BLaER1 (cell line): ENCODE measurements at regions not wholly inside any gene's neighbourhood (a gene's known extent, or its start where the extent isn't known, plus 50 kb on each side); places are given as distances from the start of the nearest gene placed in this dataset.

Experiments
- H3K27ac ChIP-seq: shearing (Covaris generic); formaldehyde crosslinking; 2 replicates; pipeline ENCODE4 v1.8.1; 2022
- H3K27me3 ChIP-seq: shearing (Covaris generic); formaldehyde crosslinking; 2 replicates; pipeline ENCODE4 v1.8.1; 2022
- H3K36me3 ChIP-seq: shearing (Covaris generic); formaldehyde crosslinking; 2 replicates; pipeline ENCODE4 v1.8.1; 2022
- H3K4me1 ChIP-seq: shearing (Covaris generic); formaldehyde crosslinking; 2 replicates; pipeline ENCODE4 v1.8.1; 2022
- H3K4me2 ChIP-seq: shearing (Covaris generic); formaldehyde crosslinking; 2 replicates; pipeline ENCODE4 v1.8.1; 2022
- H3K4me3 ChIP-seq: shearing (Covaris generic); formaldehyde crosslinking; 2 replicates; pipeline ENCODE4 v1.8.1; 2022
- H3K9ac ChIP-seq: shearing (Covaris generic); formaldehyde crosslinking; 2 replicates; pipeline ENCODE4 v1.8.1; 2022
- H3K9me3 ChIP-seq: shearing (Covaris generic); formaldehyde crosslinking; 2 replicates; pipeline ENCODE4 v1.8.1; 2022
- H4K20me1 ChIP-seq: shearing (Covaris generic); formaldehyde crosslinking; 2 replicates; pipeline ENCODE4 v1.8.1; 2022
- Cebpa-rat ChIP-seq: shearing (Covaris generic); IDR thresholded peaks from 2 replicates; pipeline ENCODE4 v1.8.1; 2022

DNA sequence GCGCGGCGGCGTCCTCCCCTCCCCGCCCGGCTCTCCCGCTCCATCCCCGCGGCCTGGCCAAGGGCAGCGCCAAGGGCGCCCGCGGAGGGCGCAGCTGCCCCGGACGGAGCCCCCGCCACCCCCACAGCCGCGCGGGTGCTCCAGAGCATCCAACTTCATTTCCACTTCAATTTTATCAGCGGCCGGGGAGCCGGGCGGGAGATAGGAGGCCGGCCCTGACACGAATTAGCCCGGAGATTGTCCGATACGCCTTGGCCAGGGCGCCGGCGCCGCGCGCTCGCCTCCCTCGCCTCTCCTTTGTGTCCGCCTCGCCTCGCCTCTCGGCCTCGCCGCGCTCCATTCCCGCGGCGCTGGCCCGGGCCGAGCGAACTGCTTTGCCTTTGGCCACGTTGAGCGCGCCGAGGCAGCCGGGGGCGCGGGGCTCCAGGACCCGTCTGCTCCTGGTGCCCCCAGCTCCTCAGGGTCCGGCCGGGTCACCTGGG is 129.1 kb upstream of the LHX1 start:
- H3K36me3 ChIP-seq, result no peaks in the 10 kb centered on the region
- H3K27me3 ChIP-seq, result no peaks in the 10 kb centered on the region
- no peak overlapping the region for H3K27ac ChIP-seq
- no peak overlapping the region for H3K4me3 ChIP-seq
- H3K4me1 ChIP-seq, result peaks cover 13% of the 10 kb centered on the region
- H3K9me3 ChIP-seq, result no peaks in the 10 kb centered on the region
- no peak for TF ChIP-seq Cebpa-rat
- no peak overlapping the region for H3K4me2 ChIP-seq
- H3K9ac ChIP-seq, result no peak overlapping the region
- H4K20me1 ChIP-seq, result no peaks in the 10 kb centered on the region

DNA sequence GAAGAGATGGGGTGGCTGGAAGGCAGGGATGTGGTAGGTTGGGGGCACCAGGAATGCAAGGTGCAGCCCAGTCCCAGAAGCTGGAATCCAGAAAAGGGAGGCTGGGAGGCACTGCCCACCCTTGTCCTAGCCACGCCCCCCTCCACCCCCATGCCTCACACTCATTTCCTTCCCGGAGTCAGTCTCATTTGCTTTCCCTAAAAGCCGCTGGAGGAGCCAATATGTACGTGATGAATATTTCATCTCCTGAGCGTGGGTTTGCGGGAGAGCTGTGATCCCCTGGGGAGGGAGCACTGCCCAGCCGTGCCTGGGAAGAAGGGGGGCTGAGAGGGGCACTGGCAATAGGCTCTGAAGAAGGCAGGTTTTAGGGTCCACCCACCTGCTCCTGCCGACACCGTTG is 124.5 kb upstream of the LHX1 start:
- H3K36me3 ChIP-seq, result no peaks in the 10 kb centered on the region
- H3K9me3 ChIP-seq, result no peaks in the 10 kb centered on the region
- H3K4me1 ChIP-seq, result peaks cover 28% of the 10 kb centered on the region
- H3K27me3 ChIP-seq, result no peaks in the 10 kb centered on the region; the same call in 1 of the 2 replicates
- TF ChIP-seq Cebpa-rat, result no peak
- H3K27ac ChIP-seq, result no peak overlapping the region
- H3K4me3 ChIP-seq, result no peak overlapping the region
- H3K9ac ChIP-seq, result no peak overlapping the region
- H4K20me1 ChIP-seq, result no peaks in the 10 kb centered on the region
- peak overlapping the region; percentile 43; the same call in 1 of the 2 replicates for H3K4me2 ChIP-seq

DNA sequence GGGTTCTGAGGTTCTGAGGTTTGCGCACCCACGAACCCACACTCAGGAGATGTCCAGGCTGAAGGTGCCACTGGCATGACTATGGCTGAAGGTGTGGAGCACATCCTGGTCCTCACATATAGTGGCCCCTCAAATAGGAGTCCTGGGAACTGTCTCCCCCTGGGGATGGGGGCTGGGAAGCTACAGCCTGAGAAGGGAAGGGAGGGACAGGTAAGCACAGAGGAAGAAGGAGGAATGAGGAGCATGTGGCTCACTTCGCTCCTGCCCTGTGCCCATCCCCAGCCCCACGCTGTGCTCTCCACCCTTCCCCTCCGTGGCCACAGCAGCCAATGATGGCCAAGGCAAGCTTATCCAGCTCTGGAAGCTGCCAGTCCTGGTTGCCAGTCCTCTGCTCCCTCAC is 123.9 kb upstream of the LHX1 start:
- Histone ChIP-seq H3K9ac (no peak overlapping the region), H4K20me1 (no peaks in the 10 kb centered on the region), H3K9me3 (no peaks in the 10 kb centered on the region), H3K27ac (no peak overlapping the region), H3K4me3 (no peak overlapping the region), H3K4me1 (peaks cover 32% of the 10 kb centered on the region), H3K27me3 (no peaks in the 10 kb centered on the region; the same call in 1 of the 2 replicates), H3K36me3 (no peaks in the 10 kb centered on the region), H3K4me2 (peak overlapping the region; percentile 43; the same call in 1 of the 2 replicates)
- no peak for TF ChIP-seq Cebpa-rat

DNA sequence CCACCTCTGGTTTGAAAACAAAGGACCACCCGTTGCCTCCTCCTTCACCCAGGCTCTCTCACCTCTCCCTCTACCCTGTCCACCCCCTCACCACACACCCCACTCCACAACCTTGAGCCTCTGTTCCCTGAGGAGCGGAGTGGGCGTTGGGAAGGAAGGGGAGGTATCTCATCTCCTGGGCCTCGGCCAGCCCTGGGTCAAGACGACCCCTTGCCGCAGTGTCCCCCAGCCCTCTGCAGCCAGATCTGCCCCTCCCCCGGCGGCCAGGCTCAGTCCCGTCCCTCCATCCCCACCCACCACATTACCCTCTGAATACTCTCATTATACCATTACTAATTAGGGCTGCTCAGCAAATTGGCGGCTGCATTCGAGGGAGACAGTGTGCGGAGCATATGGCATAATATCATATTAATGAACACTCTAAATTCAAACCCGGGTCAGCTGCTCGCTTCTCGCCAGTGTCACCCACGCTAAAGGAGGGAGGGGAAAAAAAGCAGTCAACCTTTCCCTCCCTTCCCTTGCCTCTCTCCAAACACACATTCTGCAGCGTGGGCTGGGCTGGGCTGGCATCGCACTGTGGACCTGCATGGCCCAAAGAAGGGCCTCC is 123.2 kb upstream of the LHX1 start:
- no peaks in the 10 kb centered on the region for H4K20me1 ChIP-seq
- TF ChIP-seq Cebpa-rat, result no peak
- H3K4me1 ChIP-seq, result peaks cover 32% of the 10 kb centered on the region
- H3K4me2 ChIP-seq, result no peak overlapping the region
- no peak overlapping the region for H3K4me3 ChIP-seq
- H3K9ac ChIP-seq, result no peak overlapping the region
- H3K9me3 ChIP-seq, result no peaks in the 10 kb centered on the region
- no peaks in the 10 kb centered on the region; the same call in 1 of the 2 replicates for H3K27me3 ChIP-seq
- H3K27ac ChIP-seq, result no peak overlapping the region
- no peaks in the 10 kb centered on the region for H3K36me3 ChIP-seq

DNA sequence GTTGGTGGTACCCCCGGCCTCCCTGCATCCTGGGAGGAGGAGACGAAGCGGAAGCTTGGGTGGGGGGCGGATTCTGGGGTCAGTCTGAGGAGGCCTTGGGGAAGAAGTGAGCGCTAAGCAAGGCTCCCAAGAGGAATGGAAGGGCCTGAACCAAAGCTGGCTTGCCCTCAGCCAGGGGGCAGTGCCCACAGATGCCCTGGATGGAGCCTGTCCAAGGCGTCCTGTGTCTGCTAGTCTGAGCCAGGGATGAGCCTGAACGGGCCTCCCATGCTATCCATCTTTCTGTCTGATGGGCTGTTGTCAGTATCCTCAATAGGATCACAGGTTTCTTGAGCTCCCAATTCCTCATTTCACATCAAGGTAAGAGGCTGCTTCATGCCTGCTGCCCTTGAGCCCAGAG is 122.3 kb upstream of the LHX1 start:
- no peak overlapping the region for H3K9ac ChIP-seq
- H3K9me3 ChIP-seq, result no peaks in the 10 kb centered on the region
- H3K4me1 ChIP-seq, result peaks cover 32% of the 10 kb centered on the region
- no peak overlapping the region for H3K27ac ChIP-seq
- no peaks in the 10 kb centered on the region; the same call in 1 of the 2 replicates for H3K27me3 ChIP-seq
- no peaks in the 10 kb centered on the region for H4K20me1 ChIP-seq
- no peak for TF ChIP-seq Cebpa-rat
- H3K4me3 ChIP-seq, result no peak overlapping the region
- no peak overlapping the region for H3K4me2 ChIP-seq
- H3K36me3 ChIP-seq, result no peaks in the 10 kb centered on the region

DNA sequence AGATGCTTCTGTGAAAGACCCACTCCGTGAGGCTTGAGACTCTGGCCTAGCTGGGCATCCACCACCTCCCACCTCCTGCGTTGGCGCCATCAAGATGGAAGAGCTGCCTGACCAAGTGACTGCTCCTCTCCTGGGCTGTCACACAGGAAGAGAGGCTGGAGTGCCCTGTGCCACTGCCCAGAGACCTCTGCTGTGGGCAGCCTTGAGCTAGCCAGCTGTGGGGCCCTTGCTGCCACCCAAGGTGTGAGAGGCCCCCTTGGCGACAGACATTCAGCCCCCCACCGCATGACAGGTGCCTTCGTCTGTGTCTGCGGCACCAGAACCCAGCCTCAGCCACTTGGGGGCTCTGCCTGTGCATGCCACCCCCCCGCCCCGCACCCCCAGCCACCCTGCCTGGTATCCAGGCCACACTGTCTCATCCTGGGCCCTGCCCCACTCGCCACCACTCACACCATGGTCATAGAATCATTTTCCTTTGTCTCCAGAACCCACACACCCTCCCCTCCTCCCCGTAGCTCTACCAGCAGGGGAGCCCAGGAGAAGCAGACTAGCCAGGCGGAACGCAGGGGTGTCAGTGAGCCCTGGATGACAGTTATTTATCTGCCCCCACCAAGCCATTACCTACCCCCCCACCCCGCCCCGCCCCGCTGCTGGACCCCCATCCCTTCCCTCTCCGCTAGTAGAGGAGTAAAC is 120.9 kb upstream of the LHX1 start:
- no peak for TF ChIP-seq Cebpa-rat
- no peaks in the 10 kb centered on the region for H3K36me3 ChIP-seq
- no peaks in the 10 kb centered on the region for H4K20me1 ChIP-seq
- H3K27ac ChIP-seq, result no peak overlapping the region
- no peak overlapping the region for H3K4me3 ChIP-seq
- H3K9ac ChIP-seq, result no peak overlapping the region
- H3K27me3 ChIP-seq, result no peaks in the 10 kb centered on the region; the same call in 1 of the 2 replicates
- no peaks in the 10 kb centered on the region for H3K9me3 ChIP-seq
- H3K4me2 ChIP-seq, result no peak overlapping the region
- H3K4me1 ChIP-seq, result peaks cover 25% of the 10 kb centered on the region

DNA sequence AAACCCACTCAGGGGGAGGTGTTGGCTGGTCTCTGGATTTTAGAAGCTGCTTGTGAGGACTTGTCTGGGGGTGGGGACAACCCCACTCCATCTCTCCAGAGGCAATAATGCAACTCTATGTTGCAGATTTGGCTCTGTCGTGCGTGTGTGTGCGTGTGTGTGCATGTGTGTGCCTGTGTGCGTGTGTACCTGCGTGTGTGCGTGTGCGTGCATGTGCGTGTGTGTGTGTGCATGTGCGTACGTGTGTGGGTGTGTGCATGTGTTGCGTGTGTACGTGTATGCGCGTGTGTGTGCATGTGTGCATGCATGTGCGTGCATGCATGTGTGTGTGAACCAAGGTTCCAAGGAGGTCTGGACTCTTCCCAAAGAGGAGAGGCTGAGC is 120.4 kb upstream of the LHX1 start:
- Histone ChIP-seq H3K4me3 (no peak overlapping the region), H3K27me3 (no peaks in the 10 kb centered on the region; the same call in 1 of the 2 replicates), H3K9ac (no peak overlapping the region), H3K36me3 (no peaks in the 10 kb centered on the region), H3K27ac (no peak overlapping the region), H4K20me1 (no peaks in the 10 kb centered on the region), H3K4me1 (peaks cover 24% of the 10 kb centered on the region), H3K4me2 (peak overlapping the region; percentile 63), H3K9me3 (no peaks in the 10 kb centered on the region)
- TF ChIP-seq Cebpa-rat, result no peak

DNA sequence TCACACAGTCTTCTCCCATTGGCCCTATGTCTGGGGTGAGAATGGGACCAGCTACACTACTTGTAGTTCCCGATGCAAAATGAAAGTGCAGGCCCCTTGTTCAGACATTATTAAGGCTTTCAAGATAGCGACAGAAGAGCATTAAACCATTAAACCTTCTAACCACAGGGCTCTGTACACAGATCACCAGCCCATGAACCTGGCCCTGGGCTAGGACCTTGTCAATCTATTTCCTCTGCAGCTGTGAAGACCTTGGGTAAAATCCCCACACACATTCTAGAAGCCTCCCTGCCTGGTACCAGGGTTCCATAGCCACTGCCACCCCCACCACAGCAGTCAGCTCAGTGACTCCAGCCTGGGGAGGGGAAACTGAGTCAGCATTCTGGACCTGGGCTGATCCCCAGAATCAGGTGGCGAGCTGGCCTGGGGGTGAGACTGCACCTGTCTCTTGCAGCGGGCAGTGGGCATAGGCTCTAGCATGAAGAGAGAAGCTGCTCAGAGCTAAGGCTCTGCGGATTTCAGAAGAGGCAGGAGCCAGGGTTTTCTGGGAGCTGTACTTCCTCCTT is 119.7 kb upstream of the LHX1 start:
- Histone ChIP-seq H3K9me3 (no peaks in the 10 kb centered on the region), H4K20me1 (no peaks in the 10 kb centered on the region), H3K27ac (no peak overlapping the region), H3K4me3 (no peak overlapping the region), H3K4me2 (peak overlapping the region; percentile 63), H3K36me3 (no peaks in the 10 kb centered on the region), H3K9ac (no peak overlapping the region), H3K4me1 (peaks cover 24% of the 10 kb centered on the region), H3K27me3 (no peaks in the 10 kb centered on the region; the same call in 1 of the 2 replicates)
- no peak for TF ChIP-seq Cebpa-rat

DNA sequence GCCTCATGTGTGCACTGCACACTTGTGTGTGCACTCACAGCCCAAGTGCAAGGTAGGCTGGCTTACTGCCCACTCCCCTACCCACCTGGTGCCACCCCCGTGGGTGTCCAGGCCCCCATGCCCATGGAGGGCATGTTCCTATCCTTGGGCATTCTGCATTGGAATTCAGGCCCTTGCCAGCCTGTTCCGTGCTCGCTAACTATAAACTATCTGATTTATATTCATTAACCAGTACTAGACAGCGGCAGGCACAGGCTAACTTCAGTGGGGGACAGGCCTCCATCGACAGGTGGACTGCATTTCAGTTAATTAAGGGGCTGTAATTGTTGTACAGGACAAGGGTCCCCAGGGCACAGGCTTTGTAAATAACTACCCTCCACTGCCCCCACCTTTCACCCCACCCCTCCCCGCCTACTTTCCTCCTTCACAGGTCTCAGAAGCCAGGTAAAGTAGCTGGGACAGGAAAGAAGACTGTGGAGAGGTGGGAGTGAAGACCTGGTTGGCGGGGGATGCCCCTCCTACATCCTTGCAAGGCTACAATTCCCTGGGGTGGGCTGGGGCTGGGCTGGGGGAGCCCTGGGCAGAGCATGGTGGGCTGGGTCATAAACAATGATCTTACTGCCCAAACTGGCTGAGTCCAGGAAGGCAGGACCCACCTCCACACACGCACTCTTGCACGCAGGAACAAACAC is 119.0 kb upstream of the LHX1 start:
- Histone ChIP-seq H4K20me1 (no peaks in the 10 kb centered on the region), H3K4me2 (peak overlapping the region; percentile 63), H3K27ac (no peak overlapping the region), H3K9me3 (no peaks in the 10 kb centered on the region), H3K9ac (no peak overlapping the region), H3K4me3 (no peak overlapping the region), H3K27me3 (no peaks in the 10 kb centered on the region; the same call in 1 of the 2 replicates), H3K36me3 (no peaks in the 10 kb centered on the region), H3K4me1 (peaks cover 18% of the 10 kb centered on the region)
- no peak for TF ChIP-seq Cebpa-rat
